ENCODE measurements at regions not wholly inside any gene's neighbourhood (a gene's known extent, or its start where the extent isn't known, plus 50 kb on each side); places are given as distances from the start of the nearest gene placed in this dataset.
A peak's percentile ranks its signal among the peaks of the same experiment; 100 is the strongest.

DNA sequence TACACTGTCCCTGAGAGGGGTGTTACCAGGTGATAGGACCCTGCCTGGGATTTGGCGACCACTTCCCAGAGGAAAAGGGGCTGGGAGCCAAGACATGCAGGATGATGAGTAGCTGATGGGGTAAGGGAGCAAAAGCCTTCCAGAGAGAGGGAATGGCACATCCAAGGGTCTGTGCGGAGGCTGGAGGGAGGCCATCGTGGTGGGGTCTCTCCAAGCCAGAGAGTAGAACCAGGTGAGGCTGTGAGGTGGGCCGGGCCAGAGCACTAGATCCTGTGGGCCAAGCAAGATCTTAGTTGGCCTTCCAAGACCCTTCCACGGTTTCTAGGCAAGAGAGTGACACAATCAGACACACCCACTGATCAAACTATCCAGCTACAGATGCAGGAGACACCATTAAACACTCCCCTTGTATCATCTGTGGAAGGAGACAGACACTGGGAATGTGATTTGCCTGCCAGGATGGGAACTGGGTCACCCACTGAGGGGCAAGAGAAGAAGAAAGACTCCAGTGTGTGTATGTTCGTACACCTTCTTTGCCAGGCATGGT, 128.9 kb downstream of the BANF2 start:
- intact Hi-C loops (cut with DNase I; ENCODE audit: low total_unique reads) = no loop called here
- no peak for TF ChIP-seq POLR2A (IDR thresholded peaks at IDR 0.05)
- TF ChIP-seq, protein P1, sequence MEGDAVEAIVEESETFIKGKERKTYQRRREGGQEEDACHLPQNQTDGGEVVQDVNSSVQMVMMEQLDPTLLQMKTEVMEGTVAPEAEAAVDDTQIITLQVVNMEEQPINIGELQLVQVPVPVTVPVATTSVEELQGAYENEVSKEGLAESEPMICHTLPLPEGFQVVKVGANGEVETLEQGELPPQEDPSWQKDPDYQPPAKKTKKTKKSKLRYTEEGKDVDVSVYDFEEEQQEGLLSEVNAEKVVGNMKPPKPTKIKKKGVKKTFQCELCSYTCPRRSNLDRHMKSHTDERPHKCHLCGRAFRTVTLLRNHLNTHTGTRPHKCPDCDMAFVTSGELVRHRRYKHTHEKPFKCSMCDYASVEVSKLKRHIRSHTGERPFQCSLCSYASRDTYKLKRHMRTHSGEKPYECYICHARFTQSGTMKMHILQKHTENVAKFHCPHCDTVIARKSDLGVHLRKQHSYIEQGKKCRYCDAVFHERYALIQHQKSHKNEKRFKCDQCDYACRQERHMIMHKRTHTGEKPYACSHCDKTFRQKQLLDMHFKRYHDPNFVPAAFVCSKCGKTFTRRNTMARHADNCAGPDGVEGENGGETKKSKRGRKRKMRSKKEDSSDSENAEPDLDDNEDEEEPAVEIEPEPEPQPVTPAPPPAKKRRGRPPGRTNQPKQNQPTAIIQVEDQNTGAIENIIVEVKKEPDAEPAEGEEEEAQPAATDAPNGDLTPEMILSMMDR (IDR thresholded peaks at IDR 0.05 in 8 of 11, conservative IDR thresholded peaks at IDR 0.05 in 3 of 11) = no peak
- Histone ChIP-seq H3K4me3 (no peak overlapping the region), H3K9me3 (no peaks in the 10 kb centered on the region), H3K4me1 (peaks cover 0 to 26% (median 9%) of the 10 kb centered on the region in 6 donors), H3K27ac (no peak overlapping the region), H3K27me3 (replicated peaks in 1 of 7) (no peaks in the 10 kb centered on the region), H3K36me3 (no peaks in the 10 kb centered on the region)
- WGBS, 5 donors = 86 to 94% (median 89%) methylated on average over 6 of the region's 6 CpGs
- DNase-seq = peak; percentile 38

GRCh38 chr20:17827759-17828559, 128.2 kb downstream of the BANF2 start:
- Histone ChIP-seq H3K36me3 (no peaks in the 10 kb centered on the region), H3K4me3 (no peak overlapping the region), H3K27me3 (replicated peaks in 1 of 7) (no peaks in the 10 kb centered on the region), H3K4me1 (peaks cover 0 to 31% (median 12%) of the 10 kb centered on the region in 6 donors), H3K9me3 (no peaks in the 10 kb centered on the region), H3K27ac (no peak overlapping the region)
- WGBS, 5 donors = 85 to 93% (median 89%) methylated on average over 13 of the region's 13 CpGs
- intact Hi-C loops (cut with DNase I; ENCODE audit: low total_unique reads) = no loop called here
- no peak for DNase-seq
- TF ChIP-seq, protein P1 (IDR thresholded peaks at IDR 0.05 in 8 of 11, conservative IDR thresholded peaks at IDR 0.05 in 3 of 11) = no peak

DNA sequence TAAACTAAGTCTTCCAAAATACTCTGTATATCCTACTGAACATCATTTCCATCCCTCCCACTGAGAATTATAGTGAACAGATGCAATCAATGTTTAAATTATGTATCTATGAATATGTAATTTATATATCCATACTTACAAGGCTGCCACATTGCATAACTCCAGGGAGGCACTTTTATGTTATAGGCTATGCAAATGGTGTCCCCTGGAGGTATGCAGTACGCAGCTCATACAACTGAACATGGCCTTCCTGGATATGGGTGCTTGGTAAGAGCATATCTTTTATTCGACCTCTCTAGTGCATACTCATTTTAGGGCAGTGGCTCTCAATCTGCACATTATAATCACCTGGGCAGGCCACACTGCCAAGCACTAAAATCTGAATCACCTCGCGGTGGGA, 127.3 kb downstream of the BANF2 start:
- Histone ChIP-seq H3K9me3 (no peaks in the 10 kb centered on the region), H3K4me3 (no peak overlapping the region), H3K27me3 (replicated peaks in 1 of 7) (no peaks in the 10 kb centered on the region), H3K4me1 (peaks cover 0 to 31% (median 12%) of the 10 kb centered on the region in 6 donors), H3K27ac (no peak overlapping the region), H3K36me3 (no peaks in the 10 kb centered on the region)
- 80 to 95% (median 88%) methylated on average over 4 of the region's 4 CpGs for WGBS, 5 donors
- intact Hi-C loops (cut with DNase I; ENCODE audit: low total_unique reads) = no loop called here
- TF ChIP-seq, protein P1 (IDR thresholded peaks at IDR 0.05 in 8 of 11, conservative IDR thresholded peaks at IDR 0.05 in 3 of 11) = no peak
- DNase-seq = no peak

DNA sequence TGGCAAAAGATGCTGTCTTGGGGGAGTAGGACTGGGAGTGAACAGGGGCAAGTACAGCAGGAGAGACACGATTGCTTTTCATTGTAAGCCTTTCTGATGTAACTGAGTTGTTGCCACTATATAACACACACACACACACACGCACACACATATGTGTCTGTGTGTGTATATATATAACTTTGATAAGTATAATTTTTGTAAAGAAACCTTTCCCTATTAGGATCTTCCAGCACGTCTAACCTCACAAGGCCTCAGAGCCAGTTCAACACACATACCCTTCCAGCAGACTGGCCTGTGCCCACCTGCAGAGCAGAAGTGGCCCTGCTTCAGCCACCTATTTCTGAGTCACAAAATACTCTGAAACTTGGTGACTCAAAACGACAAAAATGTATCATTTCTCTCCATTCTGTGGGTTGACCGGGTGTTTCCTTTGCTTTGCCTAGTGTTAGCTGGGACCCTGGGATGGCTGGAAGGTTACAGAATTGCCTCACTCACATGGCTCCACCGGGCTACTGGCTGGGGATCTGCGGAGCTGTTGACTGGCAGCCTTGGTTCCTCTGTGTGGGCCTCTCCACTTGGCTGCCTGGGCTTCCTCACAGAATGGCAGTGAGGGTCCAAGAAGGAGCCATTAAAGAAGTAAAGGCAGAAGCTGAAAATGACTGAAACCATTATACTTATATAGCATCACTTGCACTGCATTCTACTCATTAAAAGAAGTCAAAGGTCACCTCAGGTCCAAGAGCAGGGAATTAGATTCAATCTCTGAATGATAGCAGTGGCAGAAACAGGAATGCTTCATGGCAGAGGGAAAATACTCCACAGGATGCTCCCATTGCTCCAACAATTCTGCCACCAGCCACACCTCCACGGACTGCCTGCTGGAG, 126.4 kb downstream of the BANF2 start:
- no peaks in the 10 kb centered on the region for H3K27me3 ChIP-seq (replicated peaks in 1 of 7)
- no peaks in the 10 kb centered on the region for H3K9me3 ChIP-seq
- intact Hi-C loops (cut with DNase I; ENCODE audit: low total_unique reads) = no loop called here
- H3K4me3 ChIP-seq = no peak overlapping the region
- no peak for DNase-seq
- peak overlapping the region; percentile 27 to 77 (median 72) for H3K27ac ChIP-seq
- peaks cover 0 to 31% (median 12%) of the 10 kb centered on the region in 6 donors for H3K4me1 ChIP-seq
- TF ChIP-seq, protein P1 (IDR thresholded peaks at IDR 0.05 in 8 of 11, conservative IDR thresholded peaks at IDR 0.05 in 3 of 11) = no peak
- TF ChIP-seq POLR2AphosphoS5 (IDR thresholded peaks at IDR 0.05) (no peak), POLR2A (IDR thresholded peaks at IDR 0.05) (no peak)
- no peaks in the 10 kb centered on the region for H3K36me3 ChIP-seq
- 66 to 82% (median 78%) methylated on average over 8 of the region's 8 CpGs for WGBS, 5 donors
